Neuronal stem cell (in vitro differentiated cells): ENCODE measurements at regions not wholly inside any gene's neighbourhood (a gene's known extent, or its start where the extent isn't known, plus 50 kb on each side); places are given as distances from the start of the nearest gene placed in this dataset.

Experiments
- DNase-seq: peaks from one replicate; pipeline ENCODE4 v3.0.0-alpha.2; 2013; ENCODE audit warnings: low spot score
- H2AFZ ChIP-seq: one replicate; pipeline ENCODE4 v1.6.1; 2013; ENCODE audit warnings: mild to moderate bottlenecking, low read length, inconsistent platforms
- H2AK5ac ChIP-seq: 2 replicates; pipeline ENCODE4 v1.6.1; 2013; ENCODE audit warnings: low read depth, mild to moderate bottlenecking, inconsistent platforms, low read length, moderate library complexity, mixed read lengths
- H2BK120ac ChIP-seq: 2 replicates; pipeline ENCODE4 v1.6.1; 2013; ENCODE audit warnings: low read depth, mild to moderate bottlenecking, inconsistent platforms, low read length, moderate library complexity, mixed read lengths
- H2BK12ac ChIP-seq: one replicate; pipeline ENCODE4 v1.6.1; 2013; ENCODE audit warnings: low read length, inconsistent platforms
- H2BK15ac ChIP-seq: 2 replicates; pipeline ENCODE4 v1.6.1; 2013; ENCODE audit warnings: mild to moderate bottlenecking, low read length, inconsistent platforms, mixed read lengths
- H2BK5ac ChIP-seq: one replicate; pipeline ENCODE4 v1.6.1; 2013; ENCODE audit warnings: inconsistent platforms, mild to moderate bottlenecking, low read length, moderate library complexity
- H3K14ac ChIP-seq: one replicate; pipeline ENCODE4 v1.6.1; 2013; ENCODE audit warnings: low read length, inconsistent platforms
- H3K18ac ChIP-seq: 2 replicates; pipeline ENCODE4 v1.6.1; 2013; ENCODE audit warnings: low read length, inconsistent platforms
- H3K23ac ChIP-seq: 2 replicates; pipeline ENCODE4 v1.6.1; 2013; ENCODE audit warnings: low read depth, mild to moderate bottlenecking, mixed read lengths, low read length, inconsistent platforms; ENCODE audit not compliant: poor library complexity
- H3K27ac ChIP-seq: replicated peaks from 3 replicates; pipeline ENCODE4 v1.5.1; 2013; ENCODE audit warnings: low read length, inconsistent platforms
- H3K27me3 ChIP-seq, 3 experiments: 2 replicates each; pipeline ENCODE4 v1.6.1; 2013; ENCODE audit warnings: low read length in 3 of 3, mild to moderate bottlenecking in 2 of 3, inconsistent platforms in 1 of 3, low read depth in 1 of 3, mixed read lengths in 1 of 3, moderate library complexity in 1 of 3; ENCODE audit not compliant: control insufficient read depth in 3 of 3, insufficient read depth in 3 of 3
- H3K36me3 ChIP-seq, 2 donors: replicated peaks in 1 of 2; 2 replicates each; pipeline ENCODE4 v1.6.1; 2013; ENCODE audit warnings: low read length in 2 of 2; ENCODE audit not compliant: control insufficient read depth in 2 of 2, insufficient read depth in 2 of 2
- H3K4ac ChIP-seq: 2 replicates; pipeline ENCODE4 v1.6.1; 2013; ENCODE audit warnings: inconsistent platforms, mild to moderate bottlenecking, low read length, moderate library complexity
- H3K4me1 ChIP-seq, 2 donors: 1 replicate in 1 of 2; 2 replicates in 1 of 2; pipeline ENCODE4 v1.6.1; 2013; ENCODE audit warnings: low read length in 2 of 2, low read depth in 1 of 2; ENCODE audit not compliant: control insufficient read depth in 2 of 2, insufficient read depth in 1 of 2
- H3K4me2 ChIP-seq: one replicate; pipeline ENCODE4 v1.6.1; 2013; ENCODE audit warnings: mild to moderate bottlenecking, low read length, inconsistent platforms; ENCODE audit not compliant: insufficient read depth, poor library complexity, severe bottlenecking
- H3K4me3 ChIP-seq, 2 donors: 2 replicates each; pipeline ENCODE4 v1.5.1; 2013; ENCODE audit warnings: low read length in 2 of 2, mild to moderate bottlenecking in 2 of 2, inconsistent platforms in 1 of 2, moderate library complexity in 1 of 2
- H3K79me1 ChIP-seq: one replicate; pipeline ENCODE4 v1.6.1; 2013; ENCODE audit warnings: low read depth, mild to moderate bottlenecking, inconsistent platforms, low read length, moderate library complexity
- H3K9ac ChIP-seq: one replicate; pipeline ENCODE4 v1.6.1; 2013; ENCODE audit warnings: mild to moderate bottlenecking, low read depth, low read length, inconsistent platforms; ENCODE audit not compliant: poor library complexity
- H3K9me3 ChIP-seq, 2 donors: replicated peaks in 1 of 2; 2 replicates each; pipeline versions ENCODE3 to v1.6.1; 2013; ENCODE audit warnings: low read length in 2 of 2, mild to moderate bottlenecking in 2 of 2, inconsistent platforms in 1 of 2, low read depth in 1 of 2, mixed read lengths in 1 of 2, moderate library complexity in 1 of 2; ENCODE audit not compliant: control insufficient read depth in 2 of 2, insufficient read depth in 1 of 2
- H4K8ac ChIP-seq: one replicate; pipeline ENCODE4 v1.6.1; 2013; ENCODE audit warnings: low read depth, mild to moderate bottlenecking, inconsistent platforms, low read length, moderate library complexity
- H4K91ac ChIP-seq: one replicate; pipeline ENCODE4 v1.6.1; 2013; ENCODE audit warnings: low read length, low read depth, mild to moderate bottlenecking, inconsistent platforms; ENCODE audit not compliant: poor library complexity
- whole genome bisulfite sequencing, 2 donors: extraction: QIAGEN DNeasy Blood & Tissue Kit; methylation state at CpG; one replicate each; pipeline ENCODE4 v1.1.7; 2013; ENCODE audit warnings: missing lambda C conversion rate in 2 of 2, mixed read lengths in 1 of 2; ENCODE audit not compliant: insufficient read length in 2 of 2, insufficient replicate concordance in 1 of 2; ENCODE audit errors: extremely low coverage in 2 of 2; 5-methylcytosine and 5-hydroxymethylcytosine counted together

DNA sequence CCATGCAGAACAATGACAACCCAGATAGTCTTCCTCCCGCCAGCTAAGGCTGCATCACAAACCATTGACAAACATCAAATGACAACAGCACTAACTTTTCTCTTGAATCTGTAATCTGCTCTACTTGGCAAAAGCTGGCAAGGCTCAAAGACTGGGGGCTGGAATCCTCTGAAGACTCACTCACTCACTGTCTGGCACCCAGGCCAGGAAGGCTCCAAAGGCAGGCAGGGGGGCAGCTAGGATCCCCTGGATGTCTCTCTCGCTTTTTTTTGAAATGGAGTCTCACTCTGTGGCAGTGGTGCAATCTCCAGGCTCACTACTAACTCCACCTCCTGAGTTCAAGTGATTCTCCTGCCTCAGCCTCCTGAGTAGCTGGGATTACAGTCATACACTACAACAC lies 159.7 kb upstream of the GPR26 start:
- no peak overlapping the region for H2BK120ac ChIP-seq
- no peak overlapping the region for H2BK5ac ChIP-seq
- no CpG with 5 or more reads among the region's 2 CpGs for WGBS, 2 donors
- no peak for DNase-seq
- H3K23ac ChIP-seq = no peak overlapping the region
- H3K14ac ChIP-seq = no peak overlapping the region
- H3K9me3 ChIP-seq = peaks cover 0 to 3% of the 10 kb centered on the region in 2 donors
- no peaks in the 10 kb centered on the region for H3K79me1 ChIP-seq
- no peak overlapping the region for H3K4ac ChIP-seq
- H3K4me1 ChIP-seq = no peaks in the 10 kb centered on the region
- H3K4me3 ChIP-seq = no peak overlapping the region
- no peak overlapping the region for H4K8ac ChIP-seq
- no peak overlapping the region for H2AFZ ChIP-seq
- no peak overlapping the region for H2AK5ac ChIP-seq
- H4K91ac ChIP-seq = no peak overlapping the region
- H2BK12ac ChIP-seq = no peak overlapping the region
- no peak overlapping the region for H2BK15ac ChIP-seq
- H3K27ac ChIP-seq = no peak overlapping the region
- no peaks in the 10 kb centered on the region for H3K36me3 ChIP-seq
- no peak overlapping the region for H3K4me2 ChIP-seq
- peaks cover 0 to 5% (median 0%) of the 10 kb centered on the region in 3 experiments for H3K27me3 ChIP-seq
- no peak overlapping the region for H3K9ac ChIP-seq
- no peak overlapping the region for H3K18ac ChIP-seq

GRCh38 chr10:123507298-123507697 lies 158.9 kb upstream of the GPR26 start:
- Histone ChIP-seq H3K79me1 (no peaks in the 10 kb centered on the region), H3K4me1 (no peaks in the 10 kb centered on the region), H3K27ac (no peak overlapping the region), H3K9ac (no peak overlapping the region), H3K18ac (no peak overlapping the region), H3K4ac (no peak overlapping the region), H3K23ac (no peak overlapping the region), H3K14ac (no peak overlapping the region), H4K91ac (no peak overlapping the region), H2BK15ac (no peak overlapping the region), H2BK120ac (no peak overlapping the region), H2BK12ac (no peak overlapping the region), H2BK5ac (no peak overlapping the region), H2AK5ac (no peak overlapping the region), H4K8ac (no peak overlapping the region), H2AFZ (no peak overlapping the region), H3K4me3 (no peak overlapping the region), H3K27me3 (no peaks in the 10 kb centered on the region), H3K36me3 (no peaks in the 10 kb centered on the region), H3K9me3 (peaks cover 0 to 3% of the 10 kb centered on the region in 2 donors), H3K4me2 (no peak overlapping the region)
- DNase-seq = no peak
- no CpG with 5 or more reads among the region's 1 CpG for WGBS, 2 donors

DNA sequence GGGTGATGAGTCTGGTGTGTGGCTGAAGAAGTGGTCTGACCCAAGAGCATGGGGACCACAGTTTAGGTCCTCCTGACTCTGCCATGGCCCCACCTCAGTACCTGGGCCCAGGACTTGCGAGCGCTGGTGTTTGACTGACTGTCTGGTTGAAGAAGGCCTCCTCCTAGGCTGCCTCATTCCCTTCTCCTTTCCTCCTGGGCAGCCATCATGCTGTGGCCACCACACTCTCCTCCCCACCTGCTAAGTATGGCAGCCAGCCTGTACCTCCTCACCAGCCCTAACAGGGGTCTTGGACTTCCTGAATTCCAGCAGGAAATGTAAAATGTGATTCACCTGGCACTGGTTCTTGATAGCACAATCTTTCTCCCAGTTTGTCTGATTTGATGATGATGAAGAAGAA lies 156.8 kb upstream of the GPR26 start:
- Histone ChIP-seq H3K27ac (no peak overlapping the region), H2BK12ac (no peak overlapping the region), H3K9me3 (peaks cover 0 to 3% of the 10 kb centered on the region in 2 donors), H2AK5ac (peak overlapping the region; percentile 48), H3K23ac (no peak overlapping the region), H3K79me1 (no peaks in the 10 kb centered on the region), H3K4ac (no peak overlapping the region), H3K4me2 (no peak overlapping the region), H3K4me3 (no peak overlapping the region), H4K91ac (no peak overlapping the region), H2BK15ac (no peak overlapping the region), H3K4me1 (peaks cover 0 to 8% of the 10 kb centered on the region in 2 donors), H3K14ac (no peak overlapping the region), H3K36me3 (no peaks in the 10 kb centered on the region), H2BK120ac (no peak overlapping the region), H2BK5ac (no peak overlapping the region), H3K18ac (no peak overlapping the region), H4K8ac (no peak overlapping the region), H3K27me3 (peaks cover 0 to 2% (median 0%) of the 10 kb centered on the region in 3 experiments), H3K9ac (no peak overlapping the region), H2AFZ (no peak overlapping the region)
- DNase-seq = no peak
- WGBS, 2 donors = no CpG with 5 or more reads among the region's 2 CpGs

DNA sequence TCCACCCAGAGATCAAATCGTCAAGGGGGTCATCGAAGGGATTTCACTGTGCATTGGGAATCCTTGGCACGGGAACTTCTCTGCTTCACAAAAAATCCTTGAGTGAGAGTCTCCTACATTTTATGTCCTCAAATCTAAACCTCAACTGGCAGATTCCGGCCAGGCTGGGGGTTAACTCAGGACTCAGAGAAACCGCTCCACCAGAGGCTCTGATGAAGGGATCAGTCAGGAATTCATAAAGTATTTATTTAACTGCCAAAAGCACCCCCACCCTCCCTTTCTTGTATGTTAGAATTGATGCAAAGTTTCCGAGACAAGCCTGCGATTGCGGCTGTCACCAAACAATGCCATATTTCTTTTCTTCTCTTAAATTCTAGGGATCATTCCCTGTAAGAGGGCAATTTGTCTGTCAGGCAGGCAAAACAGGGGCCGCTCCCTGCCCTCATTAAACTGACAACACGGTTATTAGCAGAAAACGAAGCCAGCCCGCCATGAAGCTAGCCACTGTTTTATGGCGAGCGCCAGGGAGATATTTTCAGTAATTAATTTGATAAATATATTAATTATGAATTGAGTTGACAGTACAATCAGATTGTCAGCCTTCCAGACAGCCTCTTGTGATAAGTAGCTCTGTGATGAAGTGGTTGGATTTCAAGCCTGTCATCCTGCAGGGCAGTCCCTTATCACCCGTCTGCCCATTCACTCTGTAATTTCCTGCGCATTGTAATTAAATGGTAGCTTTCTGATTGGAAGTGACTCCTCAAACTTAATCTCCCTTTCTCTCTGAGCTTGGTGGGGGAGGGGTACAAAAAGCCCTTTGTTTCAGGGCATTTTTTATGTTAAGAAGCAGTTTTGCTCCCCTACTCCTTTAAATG lies 153.0 kb upstream of the GPR26 start:
- H3K4ac ChIP-seq = no peak overlapping the region
- H3K27me3 ChIP-seq = peaks cover 0 to 5% (median 0%) of the 10 kb centered on the region in 3 experiments
- H2AFZ ChIP-seq = no peak overlapping the region
- H2AK5ac ChIP-seq = no peak overlapping the region
- H3K18ac ChIP-seq = no peak overlapping the region
- H3K36me3 ChIP-seq = no peaks in the 10 kb centered on the region
- no peaks in the 10 kb centered on the region for H3K9me3 ChIP-seq
- H4K91ac ChIP-seq = no peak overlapping the region
- H2BK5ac ChIP-seq = no peak overlapping the region
- H2BK15ac ChIP-seq = no peak overlapping the region
- H3K4me3 ChIP-seq = no peak overlapping the region
- no peak for DNase-seq
- no CpG with 5 or more reads among the region's 16 CpGs for WGBS, 2 donors
- H4K8ac ChIP-seq = no peak overlapping the region
- H2BK12ac ChIP-seq = no peak overlapping the region
- no peak overlapping the region for H3K4me2 ChIP-seq
- H3K9ac ChIP-seq = no peak overlapping the region
- H3K27ac ChIP-seq = no peak overlapping the region
- no peak overlapping the region for H3K23ac ChIP-seq
- peaks cover 0 to 16% of the 10 kb centered on the region in 2 donors for H3K4me1 ChIP-seq
- H2BK120ac ChIP-seq = no peak overlapping the region
- no peaks in the 10 kb centered on the region for H3K79me1 ChIP-seq
- no peak overlapping the region for H3K14ac ChIP-seq
